AG09309 (cell line): ENCODE measurements at regions not wholly inside any gene's neighbourhood (a gene's known extent, or its start where the extent isn't known, plus 50 kb on each side); places are given as distances from the start of the nearest gene placed in this dataset.

Experiments
- DNase-seq: peaks from one replicate; pipeline ENCODE4 v3.0.0-alpha.2; 2010; ENCODE audit warnings: low read depth
- H3K4me3 ChIP-seq: 2 replicates; pipeline ENCODE4 v1.5.1; 2011; ENCODE audit warnings: mild to moderate bottlenecking, low read depth, low read length, moderate library complexity; ENCODE audit not compliant: control insufficient read depth
- CTCF ChIP-seq: IDR thresholded peaks from 2 replicates; pipeline ENCODE4 v1.5.1; 2011; ENCODE audit warnings: mild to moderate bottlenecking, low read depth, low read length, inconsistent platforms; ENCODE audit not compliant: insufficient read depth, control insufficient read depth; ENCODE audit errors: missing control alignments

GRCh38 chr16:5885521-5885920 lies 787.9 kb upstream of the EEF2KMT start:
- no peak for TF ChIP-seq CTCF
- no peak for DNase-seq
- no peak overlapping the region for H3K4me3 ChIP-seq

- TF ChIP-seq CTCF = no peak
- DNase-seq = no peak
- no peak overlapping the region for H3K4me3 ChIP-seq
These were observed 787.4 kb upstream of the EEF2KMT start for GRCh38 chr16:5884996-5885395.

DNA sequence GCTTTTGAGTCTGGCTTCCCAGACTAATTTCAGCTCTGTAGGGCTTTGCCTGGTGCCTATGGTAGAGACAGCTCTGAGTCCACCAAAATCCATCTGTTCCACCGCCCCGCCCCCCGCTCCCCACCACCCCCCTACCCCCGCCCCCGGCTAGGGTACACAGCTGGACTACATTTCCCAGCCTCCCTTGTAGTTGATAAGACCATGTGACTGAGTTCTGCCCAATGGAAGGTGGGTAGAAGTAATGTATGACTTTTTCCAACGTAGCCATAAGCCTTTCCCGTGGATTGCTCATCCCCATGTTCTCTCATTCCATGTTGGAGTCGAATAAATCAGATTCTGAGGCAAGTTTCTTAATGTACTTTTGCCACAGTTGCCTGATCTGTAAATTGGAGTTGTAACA lies 786.7 kb upstream of the EEF2KMT start:
- no peak overlapping the region for H3K4me3 ChIP-seq
- DNase-seq = no peak
- no peak for TF ChIP-seq CTCF

GRCh38 chr16:5882087-5882640 lies 784.6 kb upstream of the EEF2KMT start:
- no peak for DNase-seq
- TF ChIP-seq CTCF = no peak
- no peak overlapping the region for H3K4me3 ChIP-seq

DNA sequence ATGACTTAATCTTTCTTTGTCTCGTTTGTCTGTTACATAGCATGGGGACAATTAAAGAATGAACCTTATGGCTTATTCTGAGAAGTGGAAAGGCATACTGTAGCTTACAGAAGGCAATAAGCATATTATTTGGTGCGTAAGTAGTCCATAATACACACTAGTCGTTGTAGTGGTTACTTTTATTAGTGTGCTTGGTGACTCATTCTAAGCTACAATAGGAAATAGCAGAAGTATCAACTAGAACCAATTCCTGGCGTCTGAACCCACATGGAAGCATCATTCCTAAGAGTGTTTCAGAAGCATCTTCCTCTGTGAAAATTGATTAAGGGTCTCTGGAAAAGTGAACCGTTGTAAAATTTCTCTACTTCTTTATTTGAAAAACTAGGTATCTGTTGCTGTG lies 777.8 kb upstream of the EEF2KMT start:
- TF ChIP-seq CTCF = no peak
- H3K4me3 ChIP-seq = no peak overlapping the region
- no peak for DNase-seq

GRCh38 chr16:5874899-5875298 lies 777.3 kb upstream of the EEF2KMT start:
- TF ChIP-seq CTCF = no peak
- no peak overlapping the region for H3K4me3 ChIP-seq
- no peak for DNase-seq

DNA sequence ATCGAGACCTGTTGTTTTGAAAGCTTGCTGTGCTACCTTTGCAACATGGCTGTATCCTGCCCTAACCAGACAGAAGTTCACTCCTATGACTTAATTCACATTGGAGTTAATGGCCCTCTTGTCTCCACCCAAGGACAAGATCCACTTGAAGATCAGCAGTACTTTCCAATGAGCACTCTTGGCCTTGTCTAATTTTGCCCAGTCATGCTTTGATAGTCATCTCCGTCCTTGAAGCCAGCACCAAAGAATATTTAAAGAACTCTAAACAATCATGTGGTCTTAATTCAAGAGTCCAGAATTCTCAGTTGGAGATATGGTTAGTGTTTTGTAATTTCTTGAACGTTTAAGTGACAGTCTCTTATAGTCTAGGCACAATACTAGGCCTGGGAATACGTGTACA lies 775.6 kb upstream of the EEF2KMT start:
- H3K4me3 ChIP-seq = no peak overlapping the region
- no peak for DNase-seq
- no peak for TF ChIP-seq CTCF
